ENCODE measurements at regions not wholly inside any gene's neighbourhood (a gene's known extent, or its start where the extent isn't known, plus 50 kb on each side); places are given as distances from the start of the nearest gene placed in this dataset.

- no peak for DNase-seq
Measured at GRCh38 chr6:15712797-15713196, 50.0 kb upstream of the DTNBP1 start.

Measured in NCI-H187 treated with DMSO at 0.1 percent for 48 hours (cell line).